A204.1 (cell line): ENCODE measurements at regions not wholly inside any gene's neighbourhood (a gene's known extent, or its start where the extent isn't known, plus 50 kb on each side); places are given as distances from the start of the nearest gene placed in this dataset.
"Not testable (repeated sequence)": the region's sequence is repeated elsewhere in the genome, so short reads cannot be mapped to it uniquely, and the experiment has no call there.

Source experiments
- FAIRE-seq: peaks from 2 replicates; lab custom pipeline; 2012; peaks lifted over from hg19 to GRCh38; lab: Jason Lieb, UNC

DNA sequence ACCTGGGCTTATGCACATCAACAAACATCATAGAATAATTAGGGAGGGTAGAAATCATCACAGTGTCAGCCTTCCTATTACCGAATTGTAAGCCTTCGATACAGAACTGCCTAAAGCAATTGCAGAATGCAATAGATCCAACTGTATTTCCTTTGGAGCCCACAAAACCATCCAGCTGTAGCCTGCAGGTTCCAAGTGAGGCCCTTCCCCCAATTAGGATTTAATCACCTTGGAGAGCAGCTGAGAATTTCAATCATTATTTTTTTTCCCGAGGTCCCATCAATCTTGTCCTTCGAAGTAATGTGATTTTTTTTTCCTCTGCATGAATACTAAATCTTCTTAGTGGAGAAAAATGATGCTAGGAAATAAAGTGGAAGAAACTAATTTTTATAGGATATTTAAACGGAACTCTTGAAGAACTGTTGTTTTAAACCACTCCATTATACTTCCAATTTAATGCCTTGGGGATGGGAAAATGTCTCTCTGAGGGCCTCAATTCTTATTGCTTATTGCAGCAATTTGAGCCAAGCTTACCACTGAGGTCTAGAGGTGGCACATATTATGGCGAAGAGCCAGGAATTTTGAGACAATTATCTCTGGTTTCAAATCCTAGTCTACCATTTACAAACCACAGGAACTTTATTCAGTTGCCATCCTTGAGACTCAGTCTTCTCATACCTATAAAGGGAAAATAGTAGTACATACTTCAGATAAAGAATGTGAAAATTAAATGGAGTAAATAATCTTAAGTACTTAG, 953.4 kb upstream of the IGFBP7 start:
- FAIRE-seq = no peak

DNA sequence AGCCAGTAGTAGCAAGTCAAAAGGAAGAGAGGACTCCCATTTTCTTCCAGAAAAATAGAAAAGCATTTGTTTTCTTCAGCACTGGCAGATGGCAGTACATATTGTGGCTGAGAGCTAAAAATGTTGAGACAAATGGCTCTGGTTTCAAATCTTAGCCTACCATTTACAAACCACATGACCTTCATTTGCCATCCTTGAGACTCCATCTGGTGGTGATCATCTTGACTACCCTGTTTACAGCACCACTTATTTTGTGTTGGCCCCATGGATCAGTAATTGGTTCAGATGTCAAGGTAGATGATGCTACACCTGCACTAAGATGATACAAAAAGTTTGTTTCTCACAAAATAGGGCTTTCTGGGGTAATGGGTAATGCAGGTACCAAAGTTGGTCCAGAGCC, 951.8 kb upstream of the IGFBP7 start:
- no peak for FAIRE-seq

DNA sequence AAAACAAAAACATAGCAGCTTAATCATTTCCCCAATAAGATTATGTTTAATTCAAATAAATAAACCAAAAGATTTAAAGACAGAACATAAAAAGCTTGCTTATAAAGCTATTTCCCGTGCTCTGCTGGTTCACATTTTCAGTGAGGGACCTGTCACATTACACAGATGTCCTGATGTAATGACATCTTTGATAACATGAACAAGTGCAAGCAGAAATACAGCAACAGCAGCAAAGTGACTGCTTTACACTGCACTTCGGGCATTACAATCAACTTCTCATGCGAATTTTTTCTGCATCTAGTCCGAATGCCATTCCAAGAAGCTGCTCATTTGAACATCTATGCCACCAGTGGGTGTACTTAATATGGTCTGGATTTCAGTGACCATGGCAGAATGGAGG, 940.3 kb upstream of the IGFBP7 start:
- no peak for FAIRE-seq

DNA sequence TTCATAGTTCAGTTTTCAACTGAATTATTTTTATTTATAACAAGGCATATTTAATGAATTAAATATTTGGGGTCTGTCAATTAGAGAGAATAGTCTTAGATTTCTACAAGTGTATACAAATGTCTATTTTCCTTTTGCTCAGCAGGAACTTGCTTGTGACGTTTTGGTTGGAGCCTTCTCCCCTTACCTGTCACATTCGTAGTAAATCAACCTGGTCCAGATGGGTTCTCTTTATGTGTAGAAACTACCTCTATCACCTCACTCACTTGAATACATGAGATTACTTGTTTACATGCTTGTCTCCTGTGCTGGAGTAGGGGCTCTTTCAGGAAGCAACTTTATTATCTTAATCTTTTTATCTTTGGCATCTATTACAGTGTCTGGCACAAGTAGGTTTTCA, 938.3 kb upstream of the IGFBP7 start:
- FAIRE-seq = no peak

DNA sequence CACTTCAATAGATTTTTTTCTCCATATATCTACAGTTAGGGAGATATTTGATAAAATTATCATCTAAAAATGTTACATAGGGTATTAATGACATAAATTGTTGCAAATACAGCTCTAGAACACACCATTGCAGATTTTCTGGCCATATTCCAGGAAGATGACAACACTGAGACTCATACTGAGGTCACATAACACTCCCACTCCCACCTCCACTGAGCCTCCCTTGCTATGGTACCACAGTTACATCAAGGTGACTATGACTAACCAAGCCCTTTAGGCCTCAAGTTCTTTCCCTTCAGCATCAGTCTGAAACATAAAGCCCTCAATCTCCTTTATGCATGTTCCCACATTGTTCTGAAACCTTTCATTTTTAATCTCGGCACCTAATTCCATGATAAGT, 932.0 kb upstream of the IGFBP7 start:
- FAIRE-seq = no peak

DNA sequence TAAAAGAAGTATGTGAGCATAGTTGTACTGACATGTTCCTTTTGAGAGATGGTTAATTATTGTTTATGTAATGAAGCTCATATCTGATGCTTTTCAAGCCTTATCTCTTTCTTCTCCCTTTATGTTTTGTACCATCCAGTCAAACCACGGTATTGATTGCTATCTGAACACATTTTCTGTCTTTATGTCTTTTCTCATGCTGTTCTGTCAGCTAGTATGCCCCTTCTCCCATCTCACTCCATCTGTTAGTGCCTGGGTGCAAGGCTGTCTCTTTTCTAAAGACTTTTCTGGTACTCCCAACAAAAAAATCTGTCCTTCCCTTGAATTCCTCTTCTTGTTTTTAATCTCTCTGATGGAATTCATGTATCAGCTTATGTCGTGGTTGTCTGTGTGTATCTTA, 883.8 kb upstream of the IGFBP7 start:
- no peak for FAIRE-seq

DNA sequence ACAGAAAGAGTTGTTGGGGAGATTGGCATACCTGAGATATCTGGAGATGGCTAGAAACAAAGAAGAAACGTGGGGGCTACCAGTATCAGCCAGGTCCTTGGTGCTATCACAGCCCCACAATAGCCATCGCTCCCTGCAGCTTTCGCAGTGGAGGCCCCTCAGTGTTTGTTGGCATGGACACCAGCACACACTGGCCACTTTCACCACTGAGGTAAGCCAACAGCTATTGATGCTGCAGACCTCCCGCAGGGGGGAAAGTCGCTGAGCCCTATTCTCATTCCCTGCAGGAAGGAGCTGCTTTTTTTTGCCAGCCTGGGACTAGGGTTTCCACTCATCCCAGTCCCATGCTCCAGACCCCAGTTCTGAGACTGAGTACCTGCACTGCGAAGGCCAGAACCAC, 879.2 kb upstream of the IGFBP7 start:
- FAIRE-seq = no peak

DNA sequence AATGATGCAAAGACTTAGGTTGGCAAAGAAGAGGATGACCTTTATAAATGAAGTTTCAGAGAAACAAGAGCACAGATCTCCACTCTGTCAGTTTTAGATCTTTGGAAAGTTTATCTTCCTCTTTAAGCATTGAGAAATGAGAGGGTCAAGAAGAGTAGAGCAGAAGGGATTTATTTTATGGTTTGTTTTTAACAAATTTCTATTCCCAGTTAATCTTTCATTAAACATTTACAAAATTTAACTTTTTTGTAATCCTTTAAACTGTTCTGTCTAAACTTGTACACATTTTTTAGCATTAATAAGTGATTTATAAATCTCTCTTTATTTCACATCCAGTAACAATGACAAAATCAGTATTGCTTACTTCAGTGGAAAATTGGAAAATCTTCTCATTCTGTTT, 875.0 kb upstream of the IGFBP7 start:
- FAIRE-seq = no peak

DNA sequence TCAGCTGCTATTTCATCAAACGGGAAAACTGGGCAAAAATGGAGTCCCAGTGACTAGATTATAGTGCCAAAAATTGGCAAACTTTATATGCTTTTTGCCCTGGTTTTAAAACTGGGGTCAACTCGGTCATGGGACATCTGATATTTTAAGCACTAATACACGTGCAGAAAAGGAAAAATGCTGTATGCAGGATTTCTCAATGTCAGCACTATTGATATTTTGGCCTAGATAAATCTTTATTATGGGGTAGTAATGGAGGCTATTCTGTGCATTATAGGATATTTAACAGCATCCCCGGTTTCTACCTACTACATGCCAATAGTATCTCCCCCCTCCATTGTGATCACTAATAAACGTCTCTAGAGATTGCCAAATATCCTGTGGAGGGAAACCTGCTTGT, 870.9 kb upstream of the IGFBP7 start:
- no peak for FAIRE-seq

DNA sequence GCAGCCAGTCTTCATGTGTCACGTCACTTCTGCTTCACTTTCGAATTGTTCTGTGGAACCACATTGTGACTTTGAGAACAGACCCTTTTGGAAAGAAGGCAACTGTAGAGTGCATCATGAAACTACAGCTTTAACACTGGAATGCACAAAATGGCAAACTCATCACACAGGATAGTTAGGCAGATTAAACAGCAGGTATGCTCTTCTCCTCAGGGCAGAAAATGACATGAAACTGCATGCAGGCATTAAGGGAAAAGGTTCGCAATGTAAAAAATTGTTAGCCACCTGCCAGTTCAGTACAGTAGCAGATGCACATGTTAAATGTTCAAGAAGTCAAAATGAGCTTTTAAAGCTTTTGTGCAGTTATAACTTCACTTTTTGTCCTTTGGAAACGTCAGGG, 864.6 kb upstream of the IGFBP7 start:
- FAIRE-seq = no peak

DNA sequence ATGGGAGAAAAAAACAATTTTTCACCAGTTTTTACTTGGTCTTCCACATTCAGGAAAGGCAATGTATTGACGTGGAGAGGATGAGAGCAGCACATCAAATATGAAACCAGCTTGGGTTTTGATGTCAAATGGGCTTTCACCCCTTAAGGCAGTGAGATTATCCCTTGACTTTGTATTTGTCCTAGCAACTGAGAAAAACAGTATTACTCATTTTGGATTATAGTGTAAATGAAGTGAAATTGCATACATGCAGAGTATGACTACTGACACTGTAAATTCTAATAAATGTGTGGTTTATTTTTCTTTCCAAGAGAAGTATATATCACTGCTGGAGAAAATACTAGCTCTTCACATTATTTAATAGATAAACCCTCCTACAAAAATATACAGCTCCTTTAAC, 863.6 kb upstream of the IGFBP7 start:
- FAIRE-seq = no peak

DNA sequence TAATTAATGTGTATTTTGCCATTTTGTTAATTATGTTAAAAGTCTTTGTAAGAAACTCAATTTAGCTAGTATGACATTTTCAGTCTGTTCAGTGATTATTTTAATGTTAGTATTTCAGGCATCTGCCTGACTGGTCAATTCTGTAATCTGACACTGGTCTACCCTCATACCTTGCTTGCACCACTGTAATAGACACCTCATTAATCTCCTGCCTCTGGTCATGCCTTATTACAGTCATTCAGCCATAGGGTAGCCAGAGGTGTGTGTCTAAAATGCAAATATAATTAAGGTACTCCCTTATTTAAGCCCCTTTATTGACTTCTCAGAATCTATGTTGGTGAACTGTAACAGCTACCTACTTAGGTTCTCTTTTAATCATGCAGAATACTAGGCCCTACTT, 861.1 kb upstream of the IGFBP7 start:
- FAIRE-seq = no peak

DNA sequence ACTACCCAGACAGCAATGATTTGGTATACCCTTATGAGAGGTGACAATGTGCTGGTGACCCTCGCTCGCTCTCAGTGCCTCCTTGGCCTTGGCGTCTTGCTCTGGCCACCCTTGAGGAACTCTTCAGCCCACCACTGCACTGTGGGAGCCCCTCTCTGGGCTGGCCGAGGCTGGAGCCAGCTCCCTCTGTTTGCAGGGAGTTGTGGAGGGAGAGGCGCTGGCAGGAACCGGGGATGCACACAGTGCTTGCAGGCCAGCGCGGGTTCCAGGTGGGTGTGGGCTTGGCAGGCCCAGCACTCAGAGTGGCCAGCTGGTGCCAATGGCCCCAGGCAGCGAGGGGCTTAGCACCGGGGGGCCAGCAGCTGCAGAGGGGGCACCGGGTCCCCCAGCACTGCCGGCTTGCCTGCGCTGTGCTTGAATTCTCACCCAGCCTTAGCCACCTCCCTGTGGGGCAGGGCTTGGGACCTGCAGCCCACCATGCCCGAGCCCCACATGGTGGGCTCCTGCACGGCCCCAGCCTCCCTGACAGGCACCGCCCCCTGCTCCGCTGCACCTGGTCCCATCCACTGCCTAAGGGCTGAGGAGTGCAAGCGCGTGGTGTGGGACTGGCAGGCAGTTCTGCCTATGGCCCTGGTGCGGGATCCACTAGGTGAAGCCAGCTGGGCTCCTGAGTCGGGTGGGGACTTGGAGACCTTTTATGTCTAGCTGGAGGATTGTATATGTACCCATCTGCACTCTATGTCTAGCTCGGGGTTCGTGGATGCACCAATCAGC, 857.0 kb upstream of the IGFBP7 start:
- FAIRE-seq = no peak

DNA sequence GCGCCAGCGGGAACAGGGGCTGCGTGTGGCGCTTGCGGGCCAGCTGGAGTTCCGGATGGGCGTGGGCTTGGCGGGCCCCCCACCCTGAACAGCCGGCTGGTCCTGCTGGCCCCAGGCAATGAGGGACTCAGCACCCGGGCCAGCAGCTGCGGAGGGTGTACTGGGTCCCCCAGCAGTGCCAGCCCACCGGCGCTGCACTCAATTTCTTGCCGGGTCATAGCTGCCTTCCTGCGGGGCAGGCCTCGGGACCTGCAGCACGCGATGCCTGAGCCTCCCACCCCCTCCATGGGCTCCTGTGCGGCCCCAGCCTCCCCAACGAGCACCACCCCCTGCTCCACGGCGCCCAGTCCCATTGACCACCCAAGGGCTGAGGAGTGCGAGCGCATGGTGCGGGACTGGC, 855.2 kb upstream of the IGFBP7 start:
- not testable (repeated sequence) for FAIRE-seq

DNA sequence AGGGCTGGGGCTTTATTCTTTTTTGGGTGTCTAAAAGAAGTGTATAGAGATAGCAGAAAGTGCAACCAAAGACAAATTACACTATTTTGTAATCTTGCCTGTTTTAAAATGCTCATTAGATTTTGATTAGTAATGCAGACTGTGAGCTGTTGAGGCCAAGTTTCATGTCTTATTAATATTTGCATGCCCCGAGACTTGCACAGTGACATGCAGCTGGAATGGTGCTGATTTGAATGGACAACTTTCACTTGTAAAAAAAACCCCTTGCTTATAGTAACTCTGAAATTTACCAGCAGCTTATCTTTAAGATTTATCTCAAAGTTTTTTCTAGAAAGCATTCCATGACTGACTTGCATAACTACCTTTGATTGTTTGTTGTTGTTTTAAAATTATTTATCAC, 835.1 kb upstream of the IGFBP7 start:
- FAIRE-seq = no peak

DNA sequence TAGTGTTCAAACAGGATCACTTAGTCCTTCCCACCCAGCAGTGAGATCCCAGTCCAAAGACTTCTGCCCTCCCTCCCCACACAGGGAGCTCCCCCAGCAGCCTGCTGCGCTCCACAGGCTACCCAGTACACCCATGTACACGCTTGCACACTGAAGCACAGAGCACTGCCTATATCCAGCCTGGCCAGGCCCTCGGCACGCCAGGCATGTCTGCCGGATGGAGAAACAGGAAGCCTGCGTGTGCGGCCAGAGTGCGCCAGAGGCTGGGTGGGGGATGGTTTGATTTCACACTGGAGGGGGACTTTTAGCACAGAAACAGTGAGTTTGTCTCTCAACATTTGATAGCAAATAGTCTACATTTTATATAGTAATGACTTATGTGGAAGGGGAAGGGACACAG, 833.5 kb upstream of the IGFBP7 start:
- no peak for FAIRE-seq

DNA sequence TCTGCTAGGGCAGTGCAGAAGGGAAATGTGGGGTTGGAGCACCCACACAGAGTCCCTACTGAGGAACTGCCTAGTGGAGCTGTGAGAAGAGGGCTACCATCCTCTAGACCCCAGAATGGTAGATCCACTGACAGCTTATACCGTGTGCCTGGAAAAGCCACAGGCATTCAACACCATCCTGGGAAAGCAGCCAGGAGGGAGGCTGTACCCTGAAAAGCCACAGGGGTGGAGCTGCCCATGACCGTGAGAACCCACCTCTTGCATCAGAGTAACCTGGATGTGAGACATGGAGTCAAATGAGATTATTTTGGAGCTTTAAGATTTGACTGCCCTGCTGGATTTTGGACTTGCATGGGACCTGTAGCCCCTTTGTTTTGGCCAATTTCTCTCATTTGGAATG, 827.1 kb upstream of the IGFBP7 start:
- FAIRE-seq = not testable (repeated sequence)

DNA sequence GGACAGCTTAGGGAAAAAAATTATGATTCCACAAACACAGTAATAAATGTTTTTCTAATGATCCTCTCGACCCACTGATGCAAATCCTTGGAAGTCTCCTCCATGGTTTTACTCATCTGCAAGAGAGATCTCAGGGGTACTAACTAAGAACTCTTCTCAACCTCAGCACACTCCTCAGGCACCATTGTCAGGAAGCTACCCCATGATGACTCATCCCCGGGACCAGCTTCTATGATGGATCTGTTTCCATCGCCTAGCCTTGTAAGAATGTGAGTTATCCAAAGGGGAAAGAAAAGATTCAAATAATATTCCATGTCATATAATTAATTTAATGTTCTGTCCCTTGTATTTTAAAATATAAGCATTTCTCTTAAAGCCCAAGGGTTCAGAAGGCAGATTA, 816.1 kb upstream of the IGFBP7 start:
- no peak for FAIRE-seq

DNA sequence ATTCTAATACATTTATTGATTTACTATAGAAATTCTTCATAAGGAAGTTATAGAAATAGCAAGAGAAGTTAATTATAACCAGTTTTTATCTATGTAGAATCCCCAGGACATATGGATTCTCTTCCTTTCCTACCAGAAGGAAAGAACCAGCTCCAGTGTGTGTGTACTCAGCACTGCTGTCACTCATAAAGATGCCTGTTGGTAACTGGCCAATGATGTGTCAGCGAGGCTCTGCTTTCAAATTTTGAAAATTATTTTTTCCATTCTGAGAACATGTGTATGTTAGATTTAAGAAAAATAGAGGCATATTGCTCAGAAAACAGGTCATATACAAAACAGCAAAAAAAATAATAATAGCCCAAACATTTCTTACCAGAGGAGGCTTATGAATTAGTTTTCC, 814.8 kb upstream of the IGFBP7 start:
- FAIRE-seq = no peak

DNA sequence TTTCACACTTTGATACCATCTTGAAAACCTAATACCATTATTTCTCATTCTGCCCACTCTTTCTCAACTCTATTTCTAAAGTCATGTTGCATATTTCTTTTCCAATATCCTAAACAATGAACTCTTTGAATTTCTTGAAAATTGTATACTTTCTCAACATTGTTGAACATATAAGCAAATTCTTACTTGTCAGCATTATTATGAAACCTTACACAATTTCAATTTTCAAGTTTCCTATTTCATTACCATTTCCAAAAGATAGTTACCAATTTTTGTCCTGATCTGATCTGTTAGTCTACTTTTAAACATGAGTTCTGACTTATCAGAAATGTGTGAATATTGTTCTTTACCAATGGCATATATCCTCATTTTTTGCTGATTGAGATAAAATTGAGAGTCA, 806.3 kb upstream of the IGFBP7 start:
- no peak for FAIRE-seq

DNA sequence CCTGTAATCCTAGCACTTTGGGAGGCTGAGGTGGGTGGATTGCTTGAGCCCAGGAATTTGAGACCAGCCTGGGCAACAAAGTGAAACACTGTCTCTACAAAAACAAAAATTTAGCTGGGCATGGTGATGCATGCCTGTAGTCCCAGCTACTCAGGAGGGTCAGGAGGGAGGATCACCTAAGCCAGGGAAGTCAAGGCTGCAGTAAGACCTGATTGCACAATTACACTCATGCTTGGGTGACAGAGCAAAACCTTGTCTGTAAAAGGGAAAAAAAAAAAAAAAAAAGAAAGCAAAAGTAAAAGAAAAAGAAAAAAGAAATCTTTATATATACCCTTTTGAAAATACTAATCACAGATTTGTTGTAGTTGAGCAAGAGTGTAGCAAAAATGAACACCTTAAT, 801.0 kb upstream of the IGFBP7 start:
- FAIRE-seq = no peak

DNA sequence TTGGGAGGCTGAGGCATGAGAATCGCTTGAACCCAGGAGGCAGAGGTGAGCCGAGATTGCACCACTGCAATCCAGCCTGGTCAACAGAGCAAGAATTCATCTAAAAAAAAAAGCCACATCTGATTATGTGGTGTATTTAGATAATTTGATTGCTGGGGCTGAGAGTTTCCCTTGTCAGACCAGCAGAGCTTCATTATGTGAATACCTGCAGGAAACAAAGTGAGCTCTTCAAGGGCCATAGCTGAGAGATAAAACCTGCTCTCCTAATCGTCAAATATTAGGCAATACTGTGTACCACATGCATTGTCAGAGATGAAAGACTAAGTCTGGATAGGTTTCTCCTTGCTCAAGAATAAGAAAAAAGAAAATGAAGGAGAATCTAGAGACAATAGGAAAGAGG, 800.0 kb upstream of the IGFBP7 start:
- FAIRE-seq = no peak

DNA sequence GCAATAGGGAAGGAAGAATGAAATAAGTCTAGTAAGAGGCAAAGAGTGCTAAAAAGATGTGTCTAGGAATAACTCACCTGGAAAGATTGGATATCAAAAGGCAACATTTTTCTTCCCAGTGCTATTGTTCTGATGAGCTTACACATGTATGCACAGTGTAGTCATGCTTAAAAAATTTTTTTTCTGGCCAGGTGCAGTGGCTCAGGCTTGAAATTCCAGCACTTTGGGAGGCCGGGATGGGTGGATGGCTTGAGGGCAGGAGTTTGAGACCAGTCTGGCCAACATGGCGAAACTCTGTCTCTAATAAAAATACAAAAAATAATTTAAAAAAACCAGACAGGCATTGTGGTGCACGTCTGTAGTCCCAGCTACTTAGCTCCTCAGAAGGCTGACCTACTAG, 795.8 kb upstream of the IGFBP7 start:
- FAIRE-seq = no peak

DNA sequence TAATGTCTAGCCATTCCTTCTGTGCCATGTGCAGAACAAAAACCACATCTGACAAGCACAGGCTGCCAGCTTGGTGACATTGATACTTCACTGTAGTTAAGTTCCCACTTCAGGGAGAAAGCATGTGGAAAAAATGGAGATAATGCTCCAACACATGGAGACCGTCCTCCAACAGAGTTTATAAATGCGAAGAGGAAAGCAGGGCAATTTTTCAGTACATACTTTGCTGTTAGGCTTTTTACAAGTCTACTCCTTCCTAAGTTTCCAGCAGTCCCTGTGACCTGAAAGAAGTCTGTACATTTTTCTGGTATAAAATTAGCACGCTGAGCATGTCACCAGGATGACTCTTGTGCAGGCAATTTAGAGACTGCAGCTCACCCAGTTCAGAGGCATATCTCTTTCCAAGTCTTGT, 766.9 kb upstream of the IGFBP7 start:
- FAIRE-seq = no peak
